Stimulated activated CD4-positive, alpha-beta T cell treated with anti-CD3 and anti-CD28 coated beads, Interleukin-1b, Interleukin-23, amount 100 ng/mL, for 24 hours (primary cell): ENCODE measurements at regions not wholly inside any gene's neighbourhood (a gene's known extent, or its start where the extent isn't known, plus 50 kb on each side); places are given as distances from the start of the nearest gene placed in this dataset.
"Not testable (repeated sequence)": the region's sequence is repeated elsewhere in the genome, so short reads cannot be mapped to it uniquely, and the experiment has no call there.

Experiments
- DNase-seq, 4 experiments: peaks; one replicate each; pipeline ENCODE4 v3.0.0-alpha.2; 2020; ENCODE audit warnings: low read depth in 4 of 4, low spot score in 1 of 4

- DNase-seq, result not testable (repeated sequence)
These were observed 157.6 kb downstream of the KLRB1 start for GRCh38 chr12:9450127-9450567.

DNA sequence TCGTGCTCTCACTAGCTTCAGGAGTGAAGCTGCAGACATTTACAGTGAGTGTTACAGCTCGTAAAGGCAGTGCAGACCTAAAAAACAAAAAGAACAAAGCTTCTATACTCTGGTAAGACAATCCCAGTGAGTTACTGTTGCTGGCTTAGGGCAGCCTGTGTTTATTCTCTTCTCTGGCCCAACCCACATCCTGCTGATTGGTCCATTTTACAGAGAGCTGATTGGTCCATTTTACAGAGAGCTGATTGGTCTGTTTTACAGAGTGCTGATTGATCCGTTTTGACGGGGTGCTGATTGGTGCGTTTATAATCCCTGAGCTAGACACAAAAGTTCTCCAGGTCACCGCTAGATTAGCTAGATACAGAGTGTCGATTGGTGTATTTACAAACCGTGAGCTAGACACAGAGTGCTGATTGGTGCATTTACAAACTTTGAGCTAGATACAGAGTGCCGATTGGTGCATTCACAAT, 158.0 kb downstream of the KLRB1 start:
- not testable (repeated sequence) for DNase-seq

- no peak for DNase-seq
These were observed 158.5 kb downstream of the KLRB1 start for GRCh38 chr12:9449181-9449580.

- DNase-seq, result not testable (repeated sequence)
These were observed 159.1 kb downstream of the KLRB1 start for GRCh38 chr12:9448648-9449047.

GRCh38 chr12:9447791-9448614, 159.7 kb downstream of the KLRB1 start:
- DNase-seq, result peak; percentile 75 to 90 (median 81)

GRCh38 chr12:9446883-9447761, 160.6 kb downstream of the KLRB1 start:
- DNase-seq, result not testable (repeated sequence)

DNA sequence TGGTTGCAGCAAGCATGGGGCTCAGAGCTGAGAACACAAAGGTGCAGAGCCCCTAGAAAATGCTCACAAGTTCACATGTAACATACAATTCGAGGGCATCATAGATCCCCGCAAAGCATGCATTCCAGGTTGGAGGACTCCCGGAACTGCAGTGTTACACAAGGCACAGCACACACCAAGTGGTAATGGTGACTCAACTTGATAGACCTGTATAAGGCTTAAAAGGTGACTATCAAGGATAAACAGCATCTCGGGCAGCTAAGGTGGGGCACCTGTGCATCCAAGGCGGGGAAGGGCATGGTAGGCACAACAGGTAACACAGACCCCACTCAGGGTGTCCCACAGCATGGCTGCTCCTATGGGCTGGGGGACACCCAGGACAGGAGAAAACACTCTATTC, 167.3 kb downstream of the KLRB1 start:
- DNase-seq, result not testable (repeated sequence)

GRCh38 chr12:9435682-9436081, 172.0 kb downstream of the KLRB1 start:
- not testable (repeated sequence) for DNase-seq

DNA sequence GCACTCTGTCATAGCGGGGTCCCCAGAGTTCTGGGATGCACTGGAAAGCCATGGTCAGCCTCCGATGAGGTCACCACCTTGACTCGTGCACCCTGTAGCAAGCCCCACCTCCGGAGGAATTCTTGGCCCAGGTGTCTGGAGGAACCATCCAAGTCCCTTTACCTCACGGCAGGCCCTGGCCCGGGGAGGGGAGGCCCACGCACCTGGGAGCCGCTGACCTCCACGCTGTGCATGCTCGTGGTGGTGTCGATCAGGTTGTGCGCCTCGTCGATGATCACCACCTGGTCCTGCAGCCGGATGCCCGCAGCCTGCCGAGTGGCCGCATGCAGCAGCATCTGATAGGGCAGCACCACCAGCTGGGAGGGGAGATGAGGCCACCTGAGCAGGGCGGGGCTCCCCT, 177.3 kb downstream of the KLRB1 start:
- not testable (repeated sequence) for DNase-seq

- DNase-seq, result not testable (repeated sequence)
These were observed 178.9 kb downstream of the KLRB1 start for GRCh38 chr12:9428856-9429255.

GRCh38 chr12:9425429-9425828, 182.3 kb downstream of the KLRB1 start:
- not testable (repeated sequence) for DNase-seq

GRCh38 chr12:9424175-9424740, 183.5 kb downstream of the KLRB1 start:
- DNase-seq, result not testable (repeated sequence)

DNA sequence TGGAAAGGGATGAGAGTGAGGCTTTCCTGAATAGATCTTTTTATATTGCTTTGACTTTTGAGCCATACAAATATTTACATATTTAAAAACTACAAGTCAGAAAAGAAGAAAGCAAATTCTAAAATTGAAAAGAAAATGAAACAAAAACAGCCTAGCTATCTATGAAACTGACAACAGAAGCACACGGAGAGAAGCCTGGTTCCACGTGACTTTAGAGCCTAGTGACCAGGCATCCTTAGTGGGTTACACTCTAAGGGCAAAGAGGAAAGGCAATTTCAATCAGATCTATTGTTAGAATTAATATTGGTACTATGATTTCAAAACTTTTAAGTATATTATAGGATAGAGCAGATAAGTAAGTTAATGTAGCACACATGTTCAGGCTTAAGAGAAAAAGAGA, 185.0 kb downstream of the KLRB1 start:
- DNase-seq, result not testable (repeated sequence)

- DNase-seq, result not testable (repeated sequence)
These were observed 186.1 kb downstream of the KLRB1 start for GRCh38 chr12:9421520-9422086.

DNA sequence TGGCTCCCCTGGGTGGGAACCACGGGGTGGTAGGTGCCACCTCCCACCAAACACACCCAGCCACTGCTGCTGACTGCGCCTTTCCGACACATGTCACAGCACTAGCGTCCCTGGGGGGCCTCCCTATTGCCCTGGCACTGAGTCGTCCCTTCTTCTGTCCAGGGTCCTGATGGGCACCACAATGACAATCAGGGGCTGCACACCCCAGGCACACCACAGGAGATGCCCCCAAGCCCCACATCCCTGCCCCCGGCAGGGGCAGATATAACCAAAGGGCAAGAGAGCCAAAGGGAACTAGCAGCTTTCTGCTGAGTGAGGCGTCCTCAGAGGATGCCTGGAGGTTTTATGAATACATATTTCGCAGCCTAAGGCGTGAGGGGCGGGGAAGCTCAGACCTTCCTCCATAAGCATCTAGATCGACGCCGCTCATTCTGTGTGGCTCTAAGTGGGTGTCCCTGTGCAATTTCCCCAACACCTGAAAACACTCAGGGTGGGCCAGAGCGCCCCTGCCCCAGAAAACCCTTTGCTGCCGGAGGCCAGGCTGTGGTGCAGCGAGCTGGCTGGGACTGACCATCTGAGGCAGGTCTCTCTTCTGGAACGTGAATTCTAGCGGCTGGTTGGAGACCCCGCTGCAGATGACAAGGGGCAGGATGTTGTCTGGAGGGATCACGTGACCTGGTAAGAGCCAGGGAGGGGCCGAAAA, 186.7 kb downstream of the KLRB1 start:
- DNase-seq, result not testable (repeated sequence)

- not testable (repeated sequence) for DNase-seq
These were observed 189.1 kb downstream of the KLRB1 start for GRCh38 chr12:9418669-9419041.

DNA sequence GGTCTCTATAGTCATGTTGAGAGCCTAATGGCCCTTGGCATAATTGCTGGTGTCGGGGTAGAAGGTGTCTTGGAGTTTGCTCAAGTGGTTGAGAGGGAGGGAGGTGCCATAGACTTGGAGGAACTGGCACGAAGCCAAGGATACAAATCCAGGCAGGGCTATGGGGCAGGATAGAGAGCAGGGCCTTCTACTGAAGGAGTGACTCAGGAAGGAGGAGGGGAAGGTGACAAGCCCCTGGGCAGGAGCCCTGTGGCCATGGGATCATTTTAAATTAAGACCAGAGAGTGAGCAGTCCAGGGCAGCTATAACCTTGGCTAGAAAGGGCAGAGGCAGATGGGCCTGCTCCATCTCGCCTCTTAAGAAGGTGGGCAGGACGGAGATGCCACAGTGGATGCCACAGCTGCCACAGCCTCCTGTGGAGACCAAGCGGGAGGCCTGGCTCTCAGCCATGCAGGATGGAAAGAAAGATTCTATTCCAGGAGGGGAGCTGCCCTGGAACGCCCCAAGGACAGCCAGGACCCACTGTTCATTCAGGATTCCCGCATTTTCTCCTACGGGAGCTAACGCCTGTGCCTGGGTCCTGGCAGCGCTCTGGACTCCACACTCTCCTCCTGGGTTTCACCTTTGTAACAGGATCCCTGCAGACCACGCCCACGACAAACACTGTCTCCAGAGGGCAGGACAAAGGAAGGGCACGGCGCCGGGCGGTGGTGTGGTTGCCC, 189.6 kb downstream of the KLRB1 start:
- not testable (repeated sequence) for DNase-seq

GRCh38 chr12:9417341-9417740, 190.4 kb downstream of the KLRB1 start:
- DNase-seq, result not testable (repeated sequence)

GRCh38 chr12:9416346-9416745, 191.4 kb downstream of the KLRB1 start:
- DNase-seq, result not testable (repeated sequence)

DNA sequence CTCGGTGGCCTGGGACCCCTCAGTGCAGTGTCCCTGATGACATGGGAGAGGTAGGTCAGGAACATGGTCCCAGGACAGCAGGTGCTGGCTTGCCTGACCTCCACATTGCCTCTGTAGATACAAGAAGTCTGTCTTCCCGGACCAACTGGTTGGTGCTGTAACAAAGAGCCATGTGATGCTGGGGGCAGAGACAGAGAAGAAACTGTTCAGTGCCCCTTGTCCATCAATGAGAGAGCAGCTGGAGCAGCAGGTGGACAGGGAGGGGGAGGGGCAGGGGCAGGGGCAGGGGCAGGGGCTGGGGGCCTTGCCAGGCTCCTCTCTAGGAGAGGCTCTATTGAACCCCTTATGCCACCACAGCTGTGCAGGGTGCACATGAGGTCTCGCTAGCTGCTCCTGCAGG, 191.8 kb downstream of the KLRB1 start:
- not testable (repeated sequence) for DNase-seq
